LoVo (cell line): ENCODE measurements at regions not wholly inside any gene's neighbourhood (a gene's known extent, or its start where the extent isn't known, plus 50 kb on each side); places are given as distances from the start of the nearest gene placed in this dataset.
"Not testable (repeated sequence)": the region's sequence is repeated elsewhere in the genome, so short reads cannot be mapped to it uniquely, and the experiment has no call there.

ENCODE experiments used
- DNase-seq: peaks from one replicate; pipeline ENCODE4 v3.0.0-alpha.2; 2016; ENCODE audit warnings: low spot score

GRCh38 chr3:190988102-190988501 is 125.6 kb upstream of the GMNC start:
- DNase-seq = no peak

- no peak for DNase-seq
Observed at GRCh38 chr3:190984502-190985244, 122.2 kb upstream of the GMNC start.

GRCh38 chr3:190983875-190984274 is 121.4 kb upstream of the GMNC start:
- no peak for DNase-seq

GRCh38 chr3:190973771-190974170 is 111.3 kb upstream of the GMNC start:
- DNase-seq = no peak

- DNase-seq = no peak
Observed at GRCh38 chr3:190972840-190973270, 110.4 kb upstream of the GMNC start.

- no peak for DNase-seq
Observed at GRCh38 chr3:190972196-190972595, 109.7 kb upstream of the GMNC start.

- DNase-seq = no peak
Observed at GRCh38 chr3:190970560-190970959, 108.1 kb upstream of the GMNC start.

- no peak for DNase-seq
Observed at GRCh38 chr3:190968616-190969015, 106.1 kb upstream of the GMNC start.

GRCh38 chr3:190964931-190965330 is 102.4 kb upstream of the GMNC start:
- DNase-seq = not testable (repeated sequence)

GRCh38 chr3:190959077-190959476 is 96.6 kb upstream of the GMNC start:
- no peak for DNase-seq

GRCh38 chr3:190941694-190942260 is 79.3 kb upstream of the GMNC start:
- no peak for DNase-seq

- not testable (repeated sequence) for DNase-seq
Observed at GRCh38 chr3:190934616-190935015, 72.1 kb upstream of the GMNC start.

GRCh38 chr3:190926619-190927018 is 64.1 kb upstream of the GMNC start:
- no peak for DNase-seq

GRCh38 chr3:190912736-190913135 is 50.2 kb upstream of the GMNC start:
- DNase-seq = no peak
